Ascending aorta (tissue), 2 donors: ENCODE measurements at regions not wholly inside any gene's neighbourhood (a gene's known extent, or its start where the extent isn't known, plus 50 kb on each side); places are given as distances from the start of the nearest gene placed in this dataset.
"Not testable (repeated sequence)": the region's sequence is repeated elsewhere in the genome, so short reads cannot be mapped to it uniquely, and the experiment has no call there.

Source experiments
- DNase-seq, 2 donors: peaks; one replicate each; pipeline ENCODE4 v3.0.0-alpha.2; 2019; ENCODE audit warnings: low spot score in 2 of 2
- H3K27ac ChIP-seq, 2 donors: fragments of 200-600 bp; sonication (generic); one replicate each; pipeline ENCODE4 v1.5.1; 2016 to 2017; ENCODE audit warnings: mild to moderate bottlenecking in 1 of 2
- H3K27me3 ChIP-seq: fragments of 200-600 bp; sonication (generic); one replicate; pipeline ENCODE4 v1.5.1; 2017
- H3K36me3 ChIP-seq, 2 donors: fragments of 200-600 bp; sonication (generic); one replicate each; pipeline ENCODE4 v1.5.1; 2016
- H3K4me1 ChIP-seq, 2 donors: fragments of 200-600 bp; sonication (generic); one replicate each; pipeline ENCODE4 v1.5.1; 2016 to 2017; ENCODE audit warnings: mild to moderate bottlenecking in 1 of 2
- H3K4me3 ChIP-seq, 2 donors: fragments of 200-600 bp; sonication (generic); one replicate each; pipeline ENCODE4 v1.5.1; 2016 to 2017; ENCODE audit warnings: mild to moderate bottlenecking in 1 of 2
- H3K9me3 ChIP-seq, 2 donors: fragments of 200-600 bp; sonication (generic); one replicate each; pipeline ENCODE4 v1.5.1; 2016
- CTCF ChIP-seq, 3 experiments: fragments of 200-600 bp in 2 of 3; fragments of 450-650 bp in 1 of 3; sonication (generic) in 2 of 3; IDR thresholded peaks; one replicate each; pipeline ENCODE4 v1.5.1; 2016 to 2019; ENCODE audit warnings: antibody characterized with exemption in 3 of 3, mild to moderate bottlenecking in 1 of 3, moderate library complexity in 1 of 3
- intact Hi-C: fragments of 100-400 bp; cut with DNase I; formaldehyde crosslinking; loops from one replicate; pipeline ENCODE4 v1.15.1; 2023

GRCh38 chr4:66486068-66486467 is 815.8 kb upstream of the EPHA5 start:
- no peak for DNase-seq
- Histone ChIP-seq H3K4me1 (no peaks in the 10 kb centered on the region), H3K27me3 (no peaks in the 10 kb centered on the region), H3K4me3 (no peak overlapping the region), H3K27ac (no peak overlapping the region), H3K9me3 (no peaks in the 10 kb centered on the region), H3K36me3 (no peaks in the 10 kb centered on the region)
- TF ChIP-seq CTCF (IDR thresholded peaks at IDR 0.05): no peak
- intact Hi-C loops: no loop called here

- Histone ChIP-seq H3K9me3 (no peaks in the 10 kb centered on the region), H3K4me3 (no peak overlapping the region), H3K27me3 (no peaks in the 10 kb centered on the region), H3K27ac (no peak overlapping the region), H3K36me3 (no peaks in the 10 kb centered on the region), H3K4me1 (no peaks in the 10 kb centered on the region)
- no peak for TF ChIP-seq CTCF (IDR thresholded peaks at IDR 0.05)
- DNase-seq: no peak
- intact Hi-C loops: no loop called here
Observed at GRCh38 chr4:66482186-66482585, 811.9 kb upstream of the EPHA5 start.

- Histone ChIP-seq H3K27ac (no peak overlapping the region), H3K36me3 (no peaks in the 10 kb centered on the region), H3K4me1 (no peaks in the 10 kb centered on the region), H3K27me3 (no peaks in the 10 kb centered on the region), H3K4me3 (no peak overlapping the region), H3K9me3 (peaks cover 0 to 3% of the 10 kb centered on the region in 2 donors)
- no peak for TF ChIP-seq CTCF (IDR thresholded peaks at IDR 0.05)
- intact Hi-C loops: no loop called here
- no peak for DNase-seq
Observed at GRCh38 chr4:66475596-66475995, 805.3 kb upstream of the EPHA5 start.

GRCh38 chr4:66465111-66465510 is 794.8 kb upstream of the EPHA5 start:
- Histone ChIP-seq H3K4me3 (no peak overlapping the region), H3K27ac (no peak overlapping the region), H3K36me3 (no peaks in the 10 kb centered on the region), H3K4me1 (no peaks in the 10 kb centered on the region), H3K9me3 (peaks cover 0 to 4% of the 10 kb centered on the region in 2 donors), H3K27me3 (no peaks in the 10 kb centered on the region)
- no peak for DNase-seq
- intact Hi-C loops: no loop called here
- no peak for TF ChIP-seq CTCF (IDR thresholded peaks at IDR 0.05)

GRCh38 chr4:66462890-66463289 is 792.6 kb upstream of the EPHA5 start:
- H3K27ac ChIP-seq, H3K36me3 ChIP-seq, intact Hi-C loops: not testable (repeated sequence)

GRCh38 chr4:66451741-66452140 is 781.5 kb upstream of the EPHA5 start:
- Histone ChIP-seq H3K4me3 (no peak overlapping the region), H3K9me3 (no peaks in the 10 kb centered on the region), H3K27me3 (no peaks in the 10 kb centered on the region), H3K27ac (no peak overlapping the region), H3K4me1 (no peaks in the 10 kb centered on the region), H3K36me3 (no peaks in the 10 kb centered on the region)
- DNase-seq: no peak
- TF ChIP-seq CTCF (IDR thresholded peaks at IDR 0.05): no peak
- intact Hi-C loops: no loop called here

More at GRCh38 chr4:66462890-66463289, 792.6 kb upstream of the EPHA5 start:
- H3K4me3 ChIP-seq, H3K9me3 ChIP-seq, H3K4me1 ChIP-seq, DNase-seq, H3K27me3 ChIP-seq: not testable (repeated sequence)
